NCI-H510A treated with DMSO at 0.1 percent for 48 hours (cell line): ENCODE measurements at regions not wholly inside any gene's neighbourhood (a gene's known extent, or its start where the extent isn't known, plus 50 kb on each side); places are given as distances from the start of the nearest gene placed in this dataset.
"Not testable (repeated sequence)": the region's sequence is repeated elsewhere in the genome, so short reads cannot be mapped to it uniquely, and the experiment has no call there.

Source experiments
- DNase-seq: peaks from one replicate; lab custom pipeline; 2025; lab: John Stamatoyannopoulos, UW

DNA sequence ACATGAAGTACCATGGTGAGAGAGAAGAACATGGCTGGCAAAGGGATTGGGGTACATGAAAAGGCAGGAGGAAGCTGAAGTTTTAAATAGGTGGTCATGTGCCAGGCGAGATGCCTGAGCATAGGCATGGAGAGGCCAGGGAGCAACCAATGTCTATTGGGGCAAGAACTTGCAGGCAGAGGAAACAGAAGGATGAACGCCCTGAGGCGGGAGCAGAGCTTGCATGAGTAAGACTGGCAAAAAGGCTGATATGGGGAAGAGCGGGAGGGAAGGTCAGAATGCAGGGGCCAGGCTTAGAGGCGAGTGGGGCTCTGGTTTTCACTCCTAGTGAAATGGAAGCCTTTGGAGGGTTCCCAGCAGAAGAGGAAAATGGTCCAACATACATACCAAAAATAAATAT lies 52.5 kb upstream of the VSTM5 start:
- no peak for DNase-seq

GRCh38 chr11:93903989-93904388 lies 53.6 kb upstream of the VSTM5 start:
- DNase-seq: peak; percentile 15

DNA sequence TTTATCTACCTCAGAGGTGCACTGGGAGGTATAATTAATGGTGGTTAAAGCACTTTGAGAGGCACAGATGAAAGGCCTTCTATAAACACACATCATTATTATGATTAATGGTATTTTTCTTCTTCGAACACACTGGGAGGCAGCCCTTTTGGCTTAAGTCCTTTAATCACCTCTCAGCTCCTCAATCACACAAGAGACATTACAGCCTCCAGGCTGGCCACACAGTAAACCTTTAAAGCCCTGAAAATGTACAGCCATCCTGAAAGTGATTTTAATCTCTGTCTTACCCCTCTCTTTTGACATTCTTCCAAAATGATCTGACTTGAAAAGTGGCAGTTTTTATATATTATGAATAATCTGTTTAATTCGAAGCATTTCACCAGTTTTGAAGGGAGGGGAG lies 54.3 kb upstream of the VSTM5 start:
- DNase-seq: no peak

DNA sequence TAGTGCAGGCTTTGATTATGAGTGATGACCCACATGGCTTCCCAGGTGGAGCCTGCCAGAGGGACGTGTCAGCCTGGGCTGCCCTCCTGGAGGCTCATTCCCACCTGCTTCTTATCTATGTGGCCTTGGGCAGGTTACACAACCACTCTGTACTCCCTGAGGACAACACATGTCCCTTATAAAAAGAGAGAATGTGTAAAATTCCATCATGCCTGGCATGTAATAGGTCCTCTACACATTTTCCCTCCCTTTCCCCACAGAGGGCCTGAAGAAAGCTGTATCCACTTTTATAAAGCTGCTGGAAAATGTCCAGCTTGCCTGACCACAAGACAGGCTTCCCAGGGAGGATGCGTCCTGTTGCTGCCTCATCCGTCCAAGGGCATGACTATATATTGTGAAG lies 55.0 kb upstream of the VSTM5 start:
- DNase-seq: no peak

DNA sequence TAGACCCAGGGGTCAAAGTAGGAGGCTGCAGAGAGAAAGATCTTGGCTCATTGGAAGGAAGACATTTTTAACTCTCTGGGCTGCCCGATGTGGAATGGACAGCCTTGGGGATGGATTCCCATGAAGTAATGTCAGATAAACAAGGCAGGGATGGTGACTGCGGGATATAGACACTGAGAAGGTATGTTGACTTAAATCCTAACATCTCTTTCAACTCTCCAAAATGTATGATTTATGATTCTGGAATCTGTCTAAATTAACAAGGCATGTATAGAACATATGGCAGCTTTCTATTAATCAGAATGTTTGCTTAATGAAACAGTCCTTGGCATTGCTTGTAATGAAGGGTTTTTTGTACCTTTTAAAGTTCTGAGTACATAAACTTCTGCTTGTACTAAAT lies 56.1 kb upstream of the VSTM5 start:
- DNase-seq: no peak

GRCh38 chr11:93907901-93908300 lies 57.5 kb upstream of the VSTM5 start:
- no peak for DNase-seq

- DNase-seq: no peak
These were observed 58.3 kb upstream of the VSTM5 start for GRCh38 chr11:93908689-93909088.

DNA sequence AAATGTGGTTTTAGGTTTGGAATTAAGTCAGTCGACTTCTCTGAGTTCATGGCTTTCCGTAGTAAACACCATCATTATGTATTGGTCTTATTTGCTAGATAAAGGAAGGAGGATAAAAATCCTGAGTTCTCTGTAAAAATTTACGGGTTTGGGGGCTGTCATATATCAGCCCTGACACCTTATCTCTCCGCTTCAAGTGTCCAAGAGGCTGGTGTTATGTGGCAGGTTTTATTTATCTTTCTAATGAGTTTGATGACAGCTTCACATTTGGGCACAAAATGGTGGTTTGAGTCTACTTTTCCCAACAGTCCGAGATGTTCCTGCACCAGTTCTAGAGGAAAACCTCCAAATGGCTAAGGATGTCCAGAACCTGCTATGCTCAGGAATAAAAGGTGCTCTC lies 67.3 kb upstream of the VSTM5 start:
- no peak for DNase-seq

- peak; percentile 56 for DNase-seq
These were observed 71.5 kb upstream of the VSTM5 start for GRCh38 chr11:93921695-93922468.

DNA sequence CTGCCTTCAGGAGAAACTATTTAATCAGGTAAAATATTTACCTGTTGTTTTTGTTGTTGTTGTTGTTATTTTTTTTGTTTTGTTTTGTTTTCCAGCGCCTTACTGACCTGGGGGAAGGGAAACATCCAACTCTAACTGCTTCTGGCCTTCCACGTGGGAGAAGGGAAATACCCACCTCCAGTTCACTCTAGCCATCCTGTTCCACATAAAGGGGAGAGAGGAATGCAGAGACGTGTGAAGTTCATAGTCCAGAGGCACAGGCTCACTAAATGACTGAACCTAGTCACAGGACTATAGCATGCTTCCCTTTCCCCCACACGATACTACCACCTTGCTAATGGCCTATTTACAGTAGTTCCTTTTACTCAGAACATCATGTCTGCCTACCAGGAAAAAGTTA lies 72.4 kb upstream of the VSTM5 start:
- DNase-seq: no peak

GRCh38 chr11:93926099-93926498 lies 75.7 kb upstream of the VSTM5 start:
- not testable (repeated sequence) for DNase-seq

- DNase-seq: no peak
These were observed 79.0 kb upstream of the VSTM5 start for GRCh38 chr11:93929407-93929806.

- no peak for DNase-seq
These were observed 82.8 kb upstream of the VSTM5 start for GRCh38 chr11:93933230-93933629.

- DNase-seq: peak; percentile 91
These were observed 85.3 kb upstream of the HEPHL1 start for GRCh38 chr11:93935826-93936225.

DNA sequence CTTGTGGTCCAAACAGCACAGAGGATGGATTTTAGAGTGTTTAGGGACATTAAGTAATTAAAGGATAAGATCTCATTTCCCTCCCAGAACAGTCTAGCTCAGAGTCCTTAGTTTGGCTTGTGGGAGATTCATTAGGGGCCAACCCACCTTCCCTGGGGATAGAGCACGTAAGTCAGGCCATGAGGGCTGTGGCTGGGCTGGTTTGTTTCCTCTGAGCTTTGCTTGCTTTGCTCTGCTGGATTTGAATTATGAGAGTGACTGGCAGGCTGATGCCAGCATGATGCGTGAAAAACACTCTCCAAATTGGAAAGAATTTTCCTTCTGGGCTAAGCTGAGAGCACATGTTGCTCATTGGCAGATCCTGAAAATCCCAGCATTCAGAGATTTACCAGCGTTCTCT lies 84.7 kb upstream of the HEPHL1 start:
- peak; percentile 43 for DNase-seq

DNA sequence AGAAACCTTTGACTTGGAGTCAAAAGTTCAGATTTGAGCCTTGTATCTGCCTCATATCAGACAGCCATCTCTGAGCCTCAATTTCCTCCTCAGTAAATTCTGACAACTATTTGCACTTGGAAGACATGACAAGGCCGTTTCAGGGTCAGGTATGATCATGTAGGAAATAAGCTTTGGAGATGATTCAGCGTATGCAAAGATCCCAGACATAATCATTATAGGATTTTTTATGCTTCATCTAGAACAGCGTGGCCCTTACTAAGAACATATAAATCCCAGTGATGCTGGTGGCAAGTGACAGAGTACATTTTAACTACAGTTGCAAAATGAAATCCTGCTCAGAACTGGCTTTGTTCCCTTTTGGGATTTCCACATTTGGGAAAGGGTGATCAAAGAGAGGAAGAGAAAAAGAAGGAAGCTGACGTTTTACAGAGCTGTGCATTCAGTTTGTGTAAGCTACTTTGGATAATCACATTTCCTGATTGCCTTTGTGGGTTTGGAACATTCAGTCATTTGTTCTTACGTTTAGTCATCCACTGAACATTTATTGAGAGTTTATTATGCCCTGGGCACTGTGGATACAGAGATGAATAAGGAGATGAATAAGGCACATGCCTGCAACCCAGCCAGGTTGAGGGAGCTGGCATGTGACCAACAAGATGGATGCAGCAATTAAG lies 81.9 kb upstream of the HEPHL1 start:
- DNase-seq: no peak

- DNase-seq: no peak
These were observed 80.8 kb upstream of the HEPHL1 start for GRCh38 chr11:93940395-93940794.

- DNase-seq: no peak
These were observed 79.0 kb upstream of the HEPHL1 start for GRCh38 chr11:93942176-93942575.

- no peak for DNase-seq
These were observed 75.6 kb upstream of the HEPHL1 start for GRCh38 chr11:93945596-93945995.

DNA sequence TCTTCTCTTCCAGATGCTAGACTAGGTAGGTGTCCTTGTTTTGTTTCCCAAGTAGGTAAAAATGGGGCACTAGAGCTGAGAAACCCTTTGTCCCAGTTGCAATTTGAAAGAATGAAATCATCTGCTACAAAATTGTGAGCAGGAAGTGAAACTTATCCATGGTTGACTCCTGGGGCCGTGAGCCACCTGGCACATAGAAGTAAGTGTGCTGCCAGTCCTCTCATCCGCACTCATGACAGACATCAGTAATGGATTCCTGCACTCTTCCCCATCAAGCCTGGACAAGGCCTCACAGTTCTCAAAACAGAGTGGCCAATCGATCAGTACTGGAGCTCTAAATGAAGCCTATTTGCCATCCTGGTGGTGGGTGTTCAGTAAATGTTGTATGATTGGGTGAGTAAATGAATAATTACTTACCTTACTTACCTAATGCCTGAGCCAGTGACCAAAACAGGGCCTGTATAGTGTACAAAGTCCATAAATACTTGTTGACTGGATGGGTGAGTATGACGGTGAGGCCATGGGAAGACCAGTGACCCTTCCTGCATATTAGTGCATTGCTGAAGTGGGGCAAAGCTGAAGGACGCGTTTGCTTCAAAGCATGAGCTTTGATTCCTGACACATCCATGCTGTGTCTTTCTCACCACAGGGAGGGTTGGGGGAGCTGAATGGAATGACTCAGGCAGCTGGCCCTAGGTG lies 68.9 kb upstream of the HEPHL1 start:
- DNase-seq: no peak

DNA sequence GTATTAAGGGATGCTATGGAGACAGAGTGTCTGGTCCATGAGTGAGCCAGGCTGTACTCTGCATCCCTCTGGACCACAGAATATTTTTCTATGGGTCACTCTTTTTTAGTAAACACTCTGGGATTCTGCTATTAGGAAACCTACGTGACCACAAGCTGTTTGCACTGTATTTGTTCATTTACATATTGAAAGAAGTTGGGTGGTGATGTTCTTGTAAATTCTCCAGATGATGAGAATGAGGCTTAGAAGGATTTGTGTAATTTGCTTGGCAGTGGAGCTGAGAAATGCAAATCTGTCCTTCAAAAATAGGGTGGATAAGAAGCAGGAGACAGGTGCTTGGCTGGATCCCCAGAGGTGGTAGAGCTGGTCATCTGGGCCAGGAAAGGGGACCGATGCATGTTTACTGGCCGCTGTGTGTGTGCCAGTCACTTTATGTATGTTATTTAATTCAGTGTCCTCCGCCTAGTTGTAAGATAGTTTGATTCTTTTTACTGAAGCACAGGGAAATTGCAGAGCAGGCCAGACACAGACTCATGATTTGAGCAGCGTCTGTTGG lies 63.7 kb upstream of the HEPHL1 start:
- DNase-seq: no peak

DNA sequence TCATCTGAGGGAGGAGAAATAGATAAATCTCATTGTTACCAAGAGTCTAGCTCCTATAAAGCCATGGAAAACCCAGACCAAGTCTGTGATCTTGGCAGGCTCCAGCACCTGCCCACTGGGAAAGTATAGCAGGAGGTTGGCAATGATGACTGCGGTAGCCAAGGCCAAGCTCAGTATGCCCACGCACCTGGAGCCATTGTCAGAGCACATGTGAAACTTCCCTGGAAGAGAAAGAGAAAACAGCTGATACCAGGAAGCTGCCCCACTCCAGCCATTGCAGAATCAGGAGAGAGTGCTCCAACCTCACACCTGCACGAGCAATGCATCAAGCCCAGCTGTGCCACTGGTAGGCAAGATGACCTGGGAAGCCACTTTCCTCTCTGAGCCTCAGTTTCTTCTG lies 62.2 kb upstream of the HEPHL1 start:
- DNase-seq: no peak

GRCh38 chr11:93959663-93960062 lies 61.5 kb upstream of the HEPHL1 start:
- DNase-seq: no peak
